ENCODE measurements at regions not wholly inside any gene's neighbourhood (a gene's known extent, or its start where the extent isn't known, plus 50 kb on each side); places are given as distances from the start of the nearest gene placed in this dataset.
A peak's percentile ranks its signal among the peaks of the same experiment; 100 is the strongest.

DNA sequence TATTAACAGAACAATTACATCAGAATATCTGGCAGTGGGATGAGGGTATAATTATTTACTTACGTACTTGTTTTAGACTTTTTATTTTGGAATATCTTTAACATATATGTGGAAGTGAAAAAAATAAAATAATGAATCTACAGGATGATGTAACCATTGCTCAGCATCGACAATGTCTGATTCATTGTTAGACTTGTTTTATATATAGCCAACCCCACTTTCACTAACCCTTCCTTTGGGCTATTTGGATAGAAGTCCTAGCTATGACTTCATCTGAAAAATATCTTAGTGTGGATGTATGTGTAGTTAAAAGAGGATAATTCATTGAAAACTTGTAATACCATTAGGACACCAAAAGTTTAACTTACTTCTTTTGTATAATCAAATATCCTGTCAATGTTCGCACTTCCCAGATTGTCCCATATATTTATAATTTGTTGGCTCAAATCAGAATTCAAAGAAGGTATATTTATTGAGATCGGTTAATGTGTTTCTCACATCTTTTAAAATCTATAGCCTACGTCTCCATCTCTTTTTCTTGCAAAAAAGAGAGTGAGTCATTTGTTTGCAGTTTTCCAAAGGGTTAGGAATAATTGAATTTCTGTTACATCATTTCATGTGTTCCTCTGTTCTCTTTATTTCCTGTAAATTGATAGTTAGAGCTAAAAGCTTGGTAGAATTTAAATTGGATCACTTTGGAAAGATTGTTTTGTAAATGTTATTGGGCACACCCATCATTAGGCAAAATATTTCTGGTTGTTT lies 506.1 kb upstream of the FAM98A start:
- DNase-seq (ENCODE audit: low spot score) = no peak

DNA sequence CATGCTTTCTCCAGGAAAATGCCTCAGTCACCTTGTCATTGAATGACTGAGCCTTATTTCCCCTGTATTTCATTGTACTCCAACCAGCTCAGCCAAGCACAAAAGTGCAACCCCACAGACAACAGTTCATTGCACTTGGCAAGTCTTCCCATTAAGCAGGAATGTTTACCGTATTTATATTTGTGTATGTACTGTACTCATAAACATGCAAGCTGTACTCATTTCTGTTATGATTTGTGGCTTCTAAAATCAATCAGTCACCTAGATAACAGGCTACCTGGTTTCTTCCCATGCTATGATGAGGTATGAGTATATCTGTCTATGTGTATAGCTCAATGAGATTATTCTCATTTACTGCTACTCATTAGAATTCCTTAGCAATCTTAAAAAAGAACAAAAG lies 505.5 kb upstream of the FAM98A start:
- no peak for DNase-seq (ENCODE audit: low spot score)

DNA sequence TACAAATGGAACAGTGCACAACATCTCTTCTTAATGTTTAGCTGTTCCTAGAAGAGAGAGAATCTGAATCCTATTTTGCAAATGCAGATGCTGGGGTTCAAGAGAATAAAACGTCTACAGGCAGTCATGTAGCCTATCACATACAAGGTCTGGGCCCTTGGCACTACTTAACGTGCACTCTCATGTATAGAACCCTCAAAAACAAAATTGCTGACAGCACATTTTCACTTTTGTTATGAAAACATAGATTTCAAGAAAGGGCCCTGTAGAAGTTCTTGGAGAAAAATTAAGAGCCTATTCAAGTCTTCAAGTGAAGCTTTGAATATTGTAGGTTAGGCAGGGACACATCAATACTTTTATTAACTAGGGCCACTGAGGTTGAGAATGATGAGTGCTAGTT lies 504.3 kb upstream of the FAM98A start:
- no peak for DNase-seq (ENCODE audit: low spot score)

DNA sequence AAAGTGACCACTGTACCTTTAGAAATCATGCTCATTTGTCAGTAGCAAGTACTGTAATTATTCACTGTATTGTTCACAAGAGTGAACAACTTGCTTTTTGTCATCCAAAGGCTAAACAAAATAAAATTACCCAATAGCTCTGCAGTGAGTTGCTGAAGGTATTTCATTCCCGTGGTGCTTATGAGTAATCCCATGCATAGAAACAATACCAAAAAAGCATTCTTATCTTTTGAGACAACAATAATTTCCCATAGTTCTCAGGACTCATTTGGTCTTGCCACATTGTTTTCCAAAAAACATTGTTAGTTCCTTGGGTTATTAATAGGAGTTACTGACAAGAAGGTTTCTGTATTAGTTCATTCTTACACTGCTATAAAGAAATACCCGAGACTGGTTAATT lies 503.2 kb upstream of the FAM98A start:
- DNase-seq (ENCODE audit: low spot score) = no peak

DNA sequence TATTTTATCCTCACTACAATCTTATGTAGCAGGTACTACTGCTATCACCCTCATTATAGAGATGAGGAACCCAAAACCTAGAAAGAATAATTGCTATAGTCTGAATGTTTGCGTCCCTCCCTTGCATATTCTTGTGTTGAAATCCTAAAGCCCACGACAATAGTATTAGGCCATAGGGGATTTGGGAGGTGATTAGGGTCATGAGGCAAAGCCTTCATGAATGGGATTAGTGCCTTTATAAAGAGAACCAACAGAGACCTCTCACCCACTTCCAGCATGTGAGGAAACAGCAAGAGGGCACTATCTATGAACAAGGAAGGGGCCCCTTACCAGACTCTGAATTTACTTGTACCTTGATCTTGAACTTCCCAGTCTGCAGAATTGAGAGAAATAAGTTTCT lies 500.3 kb upstream of the FAM98A start:
- no peak for DNase-seq (ENCODE audit: low spot score)

DNA sequence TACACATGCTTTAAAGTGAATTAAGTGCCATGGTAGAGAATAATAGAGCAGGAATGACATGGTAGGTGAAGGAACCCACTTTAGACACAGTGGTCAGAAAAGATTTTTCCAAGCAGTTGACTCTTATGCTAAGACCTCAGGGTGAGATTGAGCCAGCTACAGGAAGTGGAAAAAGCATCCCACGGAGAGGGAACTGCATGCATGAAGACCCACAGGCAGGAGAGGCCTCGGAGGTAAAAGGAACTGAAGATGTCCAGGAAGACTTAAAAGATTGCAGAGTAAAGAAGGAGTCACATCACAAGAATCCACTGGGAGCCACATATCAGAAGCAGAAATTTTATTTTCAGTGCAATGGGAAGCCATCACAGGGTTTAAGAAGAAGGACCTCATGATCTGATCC lies 499.2 kb upstream of the FAM98A start:
- no peak for DNase-seq (ENCODE audit: low spot score)

DNA sequence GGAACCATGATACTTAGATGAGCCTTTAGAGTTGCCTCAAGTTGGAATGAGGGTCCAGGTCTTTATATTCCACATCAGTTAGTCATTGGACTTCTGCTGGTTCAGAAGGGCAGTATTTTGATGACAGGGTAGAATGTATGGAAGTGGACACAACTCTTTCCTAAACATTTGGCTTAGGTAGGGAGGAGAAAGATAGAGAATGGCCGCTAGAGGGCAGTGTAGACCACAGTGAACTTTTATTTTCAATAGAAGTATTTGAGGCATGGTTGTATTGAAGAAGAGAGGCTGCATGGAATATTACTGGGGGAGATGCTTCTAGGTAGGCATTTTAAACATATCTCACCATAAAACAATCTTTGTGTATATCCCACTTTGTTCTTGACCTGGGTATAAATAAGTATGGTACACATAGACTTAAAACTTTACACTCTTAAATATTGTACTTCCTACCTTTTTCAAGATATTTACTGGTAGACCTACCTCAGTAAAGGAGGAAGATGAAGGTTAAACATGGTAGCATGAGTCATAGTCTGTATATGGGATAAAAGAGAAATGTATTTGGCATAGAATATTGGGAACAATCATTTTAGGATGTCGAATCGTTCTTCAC lies 497.6 kb upstream of the FAM98A start:
- peak; percentile 86 for DNase-seq (ENCODE audit: low spot score)

DNA sequence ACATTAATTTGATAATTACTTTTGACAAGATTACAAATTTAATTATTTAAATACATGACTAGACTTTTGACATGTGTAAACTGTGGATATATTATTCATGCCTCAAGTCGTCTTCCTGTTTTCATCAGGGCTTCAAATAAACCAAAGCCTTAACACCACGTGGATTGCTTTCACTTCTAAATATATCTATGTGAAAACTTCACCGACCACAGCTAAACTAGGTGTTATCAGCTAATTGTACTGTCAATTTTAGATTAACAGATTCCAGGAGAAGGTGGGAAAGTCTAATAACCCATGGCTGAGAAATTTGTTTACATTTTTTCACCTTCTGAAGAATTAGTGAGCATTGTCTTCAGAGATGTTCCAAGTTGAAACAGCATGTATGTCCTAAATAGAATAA lies 494.7 kb upstream of the FAM98A start:
- DNase-seq (ENCODE audit: low spot score) = no peak

DNA sequence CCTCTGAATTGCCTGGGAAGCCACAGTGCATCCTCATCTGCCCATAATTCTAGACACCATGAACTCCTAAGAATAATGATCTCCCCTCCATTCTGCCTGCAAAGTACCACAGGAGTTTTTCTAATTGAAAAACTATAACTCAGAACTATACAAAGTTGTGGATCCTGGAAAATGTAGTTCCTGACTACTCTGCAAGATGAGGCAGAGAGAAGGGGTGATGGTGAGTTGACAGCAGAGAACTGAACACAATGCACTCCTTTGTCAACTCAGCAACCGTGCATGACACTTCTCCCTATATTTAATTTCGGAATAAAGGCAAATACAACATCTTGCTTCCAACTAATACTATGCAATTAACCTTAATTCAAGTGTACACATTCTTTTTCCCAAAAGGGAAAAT lies 471.1 kb upstream of the FAM98A start:
- DNase-seq (ENCODE audit: low spot score) = no peak

DNA sequence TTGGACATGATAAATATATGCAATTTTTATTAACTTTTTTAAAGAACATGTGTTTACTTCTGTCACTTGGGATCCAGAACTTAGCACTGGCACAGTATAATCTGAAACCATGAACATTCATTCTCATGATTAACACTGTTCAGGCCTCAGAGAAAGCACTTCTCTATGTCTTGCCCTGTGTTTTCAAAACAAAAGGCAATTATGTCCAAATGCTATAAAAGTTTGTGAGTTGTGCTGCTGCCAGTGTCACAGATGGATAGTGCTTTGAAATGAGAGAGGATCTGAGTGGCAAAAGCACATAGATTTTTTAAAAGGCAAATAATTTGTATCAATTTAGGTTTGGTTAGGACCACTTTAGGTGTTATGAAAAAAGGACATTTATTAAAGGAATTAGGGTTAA lies 470.5 kb upstream of the FAM98A start:
- no peak for DNase-seq (ENCODE audit: low spot score)

DNA sequence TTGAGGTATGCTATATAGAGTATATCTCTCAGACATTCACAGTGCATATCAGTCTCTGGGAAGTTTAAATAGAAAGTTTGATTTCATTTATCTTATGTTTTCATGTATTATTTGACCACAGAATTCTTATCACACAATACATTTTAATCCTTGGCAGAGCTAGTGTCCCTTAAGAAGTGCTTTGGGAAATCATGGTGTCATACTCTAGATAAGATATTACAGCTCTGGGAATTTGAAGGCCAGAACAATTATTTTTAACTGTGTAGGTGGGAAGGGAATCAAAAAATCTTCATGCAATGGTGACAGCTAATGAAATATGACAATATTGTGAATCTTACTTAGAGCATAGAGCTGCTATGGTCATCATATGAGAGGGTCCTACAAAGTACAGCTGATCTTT lies 451.3 kb upstream of the FAM98A start:
- no peak for DNase-seq (ENCODE audit: low spot score)

DNA sequence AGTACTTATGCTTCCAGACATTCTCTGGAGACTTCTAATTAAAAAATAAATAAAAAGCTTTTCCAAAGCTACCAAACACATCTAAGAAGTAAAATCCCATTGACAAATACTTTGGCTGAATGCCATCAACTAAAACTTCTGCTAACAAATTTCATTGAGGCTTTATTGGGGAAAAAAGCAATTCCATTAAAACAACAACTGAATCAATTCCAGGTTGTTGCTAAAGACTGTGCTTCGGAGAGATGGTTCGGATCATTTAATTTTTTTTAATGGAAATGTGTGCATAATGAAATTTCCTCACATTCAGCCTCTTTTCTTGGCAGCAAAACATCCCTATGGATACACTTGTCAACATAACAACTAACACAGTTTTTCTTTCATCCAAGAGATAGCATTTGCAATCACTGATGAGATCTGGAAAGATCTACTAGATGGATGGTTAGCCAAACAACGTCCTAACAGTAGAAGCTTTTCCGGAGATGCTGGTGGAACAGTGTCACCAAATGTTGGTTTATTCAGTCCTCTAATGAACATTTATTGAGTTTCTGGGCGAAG lies 446.1 kb upstream of the FAM98A start:
- DNase-seq (ENCODE audit: low spot score) = no peak

DNA sequence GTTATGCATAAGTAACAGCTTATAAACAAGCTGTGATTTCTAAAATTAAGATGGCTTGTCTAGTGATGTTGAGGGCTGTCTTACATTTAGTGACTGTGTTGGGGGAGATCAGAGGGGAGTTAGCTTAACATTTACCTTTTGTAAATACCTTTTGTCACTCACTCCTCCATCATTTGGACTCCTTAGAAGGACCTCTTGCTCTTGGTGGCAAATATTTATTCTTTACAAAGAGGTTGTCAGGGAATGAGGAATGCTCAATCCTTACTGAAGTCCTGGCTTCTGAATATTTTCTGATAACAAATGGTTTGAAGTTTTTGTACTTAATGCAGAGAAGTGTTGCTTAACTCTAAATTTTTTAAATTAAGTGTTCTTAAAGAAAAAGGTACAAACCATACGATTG lies 438.8 kb upstream of the FAM98A start:
- no peak for DNase-seq (ENCODE audit: low spot score)

DNA sequence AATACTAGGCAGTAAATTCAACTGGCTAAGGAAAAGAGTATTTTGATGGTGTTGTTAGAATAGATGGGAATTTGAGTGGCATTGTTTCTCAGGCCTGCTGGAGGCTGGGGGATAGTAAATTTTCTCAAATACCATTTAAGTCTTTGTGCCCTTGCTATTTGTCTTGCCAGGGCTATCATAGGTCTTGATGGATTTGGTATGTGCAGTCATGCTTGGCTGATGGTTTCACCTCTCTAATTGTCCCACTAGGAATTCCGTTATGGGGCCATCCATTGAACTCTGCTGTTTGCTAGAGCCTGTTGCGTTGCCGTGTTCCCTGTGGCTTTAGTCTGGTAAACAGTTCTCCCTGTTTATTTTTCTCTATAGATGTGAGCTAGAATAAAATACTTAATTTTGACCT lies 438.1 kb upstream of the FAM98A start:
- DNase-seq (ENCODE audit: low spot score) = no peak

DNA sequence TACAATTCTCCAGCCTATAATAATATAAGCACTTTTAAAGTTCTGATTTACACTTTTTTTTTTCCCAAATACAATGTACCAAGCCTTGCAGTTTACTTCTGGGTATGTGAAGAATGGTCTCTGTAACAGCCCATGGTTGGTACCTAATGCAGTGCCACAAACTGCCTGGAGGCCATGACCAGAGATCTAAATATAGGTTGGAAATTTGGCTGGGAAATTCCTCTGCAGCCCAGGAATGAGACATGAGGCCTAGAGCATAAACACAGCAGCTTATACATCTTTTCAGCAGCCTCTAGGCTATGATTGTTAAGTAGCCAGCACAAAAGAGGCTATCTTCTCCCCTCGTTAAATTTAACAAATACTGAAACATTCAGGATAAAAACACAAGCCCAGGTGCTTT lies 432.0 kb upstream of the FAM98A start:
- DNase-seq (ENCODE audit: low spot score) = no peak

DNA sequence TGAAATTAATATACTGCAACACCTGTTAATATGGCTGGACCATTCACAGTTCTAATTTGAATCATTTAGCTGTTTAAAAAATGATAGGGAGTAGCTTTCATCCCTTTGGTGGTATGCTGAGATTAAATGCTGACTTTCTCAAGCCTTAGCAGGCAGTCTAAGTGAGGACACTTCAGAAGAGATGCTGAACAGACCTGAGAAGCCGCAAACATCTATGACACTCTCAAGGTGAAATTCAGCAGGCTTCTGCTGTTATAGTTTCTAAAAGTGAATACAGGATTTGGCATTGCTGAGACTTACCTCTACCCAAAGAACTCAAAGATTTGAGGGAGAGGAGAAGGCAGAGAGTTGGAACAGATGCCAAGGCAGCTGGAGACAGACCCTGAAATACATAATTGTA lies 431.2 kb upstream of the FAM98A start:
- no peak for DNase-seq (ENCODE audit: low spot score)

DNA sequence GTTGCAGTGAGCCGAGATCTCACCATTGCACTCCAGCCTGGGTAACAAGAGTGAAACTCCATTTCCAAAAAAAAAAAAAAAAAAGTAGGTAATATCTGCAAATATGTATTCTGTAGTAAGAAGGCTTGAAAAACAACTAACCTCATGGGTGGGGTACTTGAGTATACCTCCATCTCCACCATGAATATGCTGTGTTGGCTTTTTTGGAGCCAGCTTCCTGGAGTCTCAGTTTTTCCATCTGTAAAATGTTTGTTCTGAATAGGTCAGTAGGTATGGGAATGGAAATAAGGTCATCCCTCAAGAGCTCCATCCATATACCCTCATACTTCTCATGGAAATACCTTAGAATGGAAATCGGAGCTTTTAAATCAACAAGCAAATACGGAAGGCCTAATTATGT lies 430.0 kb upstream of the FAM98A start:
- no peak for DNase-seq (ENCODE audit: low spot score)

DNA sequence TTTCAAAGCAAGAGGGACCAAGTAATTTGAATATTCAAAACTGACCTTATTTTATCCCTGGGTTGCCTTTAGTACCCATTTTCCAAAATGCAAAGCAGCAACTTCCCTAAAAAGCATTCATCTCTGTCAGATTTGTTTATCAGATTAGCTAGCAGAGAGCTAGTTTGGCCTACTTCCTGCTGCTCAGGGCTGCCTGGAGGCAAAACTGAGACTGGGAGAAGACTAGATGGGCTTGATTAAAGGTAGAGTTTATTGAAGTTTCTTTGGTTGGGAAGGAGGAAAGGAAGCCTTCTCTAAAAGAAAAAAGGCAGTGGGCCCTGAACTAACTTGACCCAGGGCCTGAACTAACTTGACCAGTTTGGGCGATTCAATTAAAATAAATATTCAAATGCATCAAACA lies 426.1 kb upstream of the FAM98A start:
- DNase-seq (ENCODE audit: low spot score) = no peak

DNA sequence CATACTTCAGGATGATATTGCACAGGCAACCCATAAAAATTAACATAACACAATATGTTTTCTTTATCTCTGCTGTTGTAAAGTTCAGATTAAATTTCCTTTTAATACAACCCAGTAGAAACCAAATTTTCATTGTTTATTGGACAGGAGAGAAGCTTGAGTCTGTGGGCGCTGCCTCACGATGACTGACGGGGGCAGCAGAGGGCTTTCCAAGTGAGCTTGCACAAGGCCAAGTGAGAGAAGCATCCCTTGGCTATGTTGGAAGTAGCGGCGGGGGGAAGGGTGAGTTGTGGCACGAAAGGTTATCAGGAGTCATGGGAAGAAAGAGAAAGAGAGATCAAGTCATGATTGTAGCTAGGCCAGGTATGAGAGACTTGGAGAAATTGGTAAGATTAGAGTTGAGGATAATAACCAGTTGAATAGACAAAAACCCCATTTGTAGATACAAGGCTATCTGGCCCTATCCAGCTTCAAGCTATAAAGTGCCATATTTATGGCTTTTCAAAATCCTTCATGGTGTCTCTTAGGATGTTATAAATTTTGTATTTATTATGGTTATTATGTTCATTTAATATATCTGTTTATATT lies 413.7 kb upstream of the FAM98A start:
- DNase-seq (ENCODE audit: low spot score) = peak; percentile 63

DNA sequence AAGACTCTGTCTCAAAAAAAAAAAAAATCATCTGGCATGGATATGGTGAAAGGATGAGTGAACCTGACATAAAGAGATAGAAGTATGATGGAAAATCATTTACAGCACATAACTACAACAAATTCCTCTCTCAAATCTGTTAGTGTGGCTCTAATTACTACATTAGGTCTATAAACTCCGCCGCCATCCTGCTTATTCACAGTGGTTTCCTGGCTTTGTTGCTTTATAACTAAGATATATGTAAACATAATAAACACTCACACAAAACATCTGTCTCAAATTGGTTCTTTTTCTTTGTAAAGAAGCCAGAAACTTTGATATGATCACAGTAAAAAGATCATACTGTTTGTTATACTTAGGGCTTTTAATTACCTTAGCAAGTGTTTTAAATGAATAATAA lies 412.6 kb upstream of the FAM98A start:
- DNase-seq (ENCODE audit: low spot score) = no peak

DNA sequence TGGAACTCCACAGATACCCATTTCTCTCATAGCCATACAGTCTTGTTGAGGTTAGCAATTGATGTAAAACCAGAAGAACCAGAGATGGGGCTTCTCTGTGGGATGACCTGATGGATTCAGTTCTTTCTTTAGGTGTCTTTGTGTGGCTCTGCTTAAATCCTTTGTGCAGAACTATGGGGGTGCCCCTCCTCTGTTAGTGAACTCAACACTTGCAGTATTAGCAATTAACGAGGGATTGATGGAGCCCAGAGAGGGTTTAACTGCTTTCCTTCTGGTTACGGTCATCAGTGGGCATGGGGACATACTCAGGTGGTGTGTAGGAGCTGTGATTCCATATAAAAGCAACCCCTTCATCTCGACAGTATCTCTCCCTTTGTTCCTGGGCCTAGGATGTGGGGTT lies 406.8 kb upstream of the FAM98A start:
- DNase-seq (ENCODE audit: low spot score) = no peak

DNA sequence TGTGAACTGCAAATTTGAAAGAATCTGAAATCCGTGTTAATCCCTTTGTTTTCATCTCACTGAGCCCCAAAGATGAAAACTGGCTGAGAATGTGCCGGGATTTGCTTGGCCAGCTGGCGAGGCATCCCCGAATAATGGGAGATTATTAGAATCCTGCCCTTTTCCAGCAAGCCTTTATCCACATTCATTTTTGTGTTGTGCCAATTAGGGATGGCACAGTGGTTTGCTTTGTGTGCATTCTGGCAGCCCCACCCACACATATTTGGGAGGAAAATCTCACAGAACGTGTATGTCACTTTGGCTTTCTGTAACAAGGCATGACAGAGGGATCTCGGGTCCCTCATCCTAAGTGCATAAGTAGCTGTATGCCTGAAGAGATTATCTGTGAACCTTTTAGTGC lies 405.8 kb upstream of the FAM98A start:
- DNase-seq (ENCODE audit: low spot score) = no peak

DNA sequence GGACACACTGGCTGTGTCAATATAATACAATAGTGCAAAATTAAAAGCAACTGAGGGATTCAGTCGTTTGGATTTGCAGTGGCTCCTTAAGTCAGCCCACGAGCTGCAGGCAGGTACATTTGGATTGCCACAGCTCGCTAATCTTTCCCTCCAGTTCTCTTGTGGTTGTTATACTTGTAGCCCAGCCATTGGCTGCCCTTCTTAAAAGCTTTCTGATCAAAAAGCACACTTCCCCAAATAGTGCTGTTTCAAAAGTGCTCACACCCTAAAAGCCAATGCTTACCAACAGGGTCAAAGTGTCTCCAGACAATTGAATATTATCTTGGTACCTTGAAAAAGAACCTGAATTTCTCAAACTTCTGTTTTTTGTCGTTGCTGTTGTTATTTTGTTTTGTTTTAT lies 404.7 kb upstream of the FAM98A start:
- DNase-seq (ENCODE audit: low spot score) = no peak
